GM23248 (cell line): ENCODE measurements at regions not wholly inside any gene's neighbourhood (a gene's known extent, or its start where the extent isn't known, plus 50 kb on each side); places are given as distances from the start of the nearest gene placed in this dataset.

Experiments
- DNase-seq: peaks from one replicate; pipeline ENCODE4 v3.0.0-alpha.2; 2015
- H2AFZ ChIP-seq: fragments of 200-600 bp; sonication (generic); 2 replicates; pipeline ENCODE4 v1.6.1; 2016; ENCODE audit warnings: antibody characterized with exemption
- H3F3A ChIP-seq: fragments of 200-600 bp; sonication (generic); 2 replicates; pipeline ENCODE4 v1.6.1; 2016; ENCODE audit warnings: mild to moderate bottlenecking, antibody characterized with exemption, mixed run types; ENCODE audit not compliant: insufficient read depth
- H3K27ac ChIP-seq: fragments of 200-600 bp; sonication (generic); 2 replicates; pipeline ENCODE4 v1.5.1; 2016; ENCODE audit warnings: mild to moderate bottlenecking
- H3K27me3 ChIP-seq: fragments of 200-600 bp; sonication (generic); replicated peaks from 2 replicates; pipeline ENCODE4 v1.6.1; 2016; ENCODE audit warnings: mild to moderate bottlenecking; ENCODE audit not compliant: insufficient read depth
- H3K36me3 ChIP-seq: fragments of 200-600 bp; sonication (generic); 2 replicates; pipeline ENCODE4 v1.6.1; 2016; ENCODE audit warnings: low read depth, mild to moderate bottlenecking
- H3K4me1 ChIP-seq: fragments of 200-600 bp; sonication (generic); 2 replicates; pipeline ENCODE4 v1.6.1; 2016; ENCODE audit warnings: mild to moderate bottlenecking; ENCODE audit not compliant: insufficient read depth
- H3K4me2 ChIP-seq: fragments of 200-600 bp; sonication (generic); one replicate; pipeline ENCODE4 v1.6.1; 2016; ENCODE audit warnings: mild to moderate bottlenecking; ENCODE audit not compliant: unreplicated experiment
- H3K4me3 ChIP-seq: fragments of 200-600 bp; sonication (generic); 2 replicates; pipeline ENCODE4 v1.5.1; 2016; ENCODE audit warnings: mild to moderate bottlenecking
- H3K79me2 ChIP-seq: fragments of 200-600 bp; sonication (generic); 2 replicates; pipeline ENCODE4 v1.6.1; 2016; ENCODE audit warnings: mild to moderate bottlenecking; ENCODE audit not compliant: insufficient read depth
- H3K9ac ChIP-seq: fragments of 200-600 bp; sonication (generic); 2 replicates; pipeline ENCODE4 v1.6.1; 2016; ENCODE audit warnings: mild to moderate bottlenecking
- H3K9me2 ChIP-seq: fragments of 200-600 bp; sonication (generic); 2 replicates; pipeline ENCODE4 v1.6.1; 2016; ENCODE audit warnings: mixed run types, mild to moderate bottlenecking, moderate library complexity; ENCODE audit not compliant: insufficient read depth
- H3K9me3 ChIP-seq: fragments of 200-600 bp; sonication (generic); one replicate; pipeline ENCODE4 v1.6.1; 2017; ENCODE audit warnings: low read depth
- H4K20me1 ChIP-seq: fragments of 200-600 bp; sonication (generic); 2 replicates; pipeline ENCODE4 v1.6.0; 2016; ENCODE audit not compliant: insufficient read depth
- EZH2 ChIP-seq: fragments of 200-600 bp; sonication (generic); IDR thresholded peaks from 2 replicates; pipeline ENCODE4 v1.6.1; 2018; ENCODE audit warnings: antibody characterized with exemption, mild to moderate bottlenecking; ENCODE audit not compliant: insufficient read depth, poor library complexity, severe bottlenecking
- EZH2phosphoT487 ChIP-seq: fragments of 200-600 bp; sonication (generic); IDR thresholded peaks from 2 replicates; pipeline ENCODE4 v1.6.1; 2018; ENCODE audit warnings: antibody characterized with exemption, moderate library complexity, mild to moderate bottlenecking, low read depth; ENCODE audit not compliant: insufficient read depth
- WGBS, 2 experiments: methylation state at CpG; one replicate each; pipeline ENCODE4 v1.1.6; 2015 to 2017; ENCODE audit warnings: low lambda C conversion rate in 2 of 2, low coverage in 1 of 2; ENCODE audit errors: missing lambda C conversion rate in 2 of 2; 5-methylcytosine and 5-hydroxymethylcytosine counted together
- in situ Hi-C: fragments of 300-500 bp; cut with MboI; formaldehyde crosslinking; loops from 2 replicates; pipeline ENCODE4 v1.15.0; 2020

DNA sequence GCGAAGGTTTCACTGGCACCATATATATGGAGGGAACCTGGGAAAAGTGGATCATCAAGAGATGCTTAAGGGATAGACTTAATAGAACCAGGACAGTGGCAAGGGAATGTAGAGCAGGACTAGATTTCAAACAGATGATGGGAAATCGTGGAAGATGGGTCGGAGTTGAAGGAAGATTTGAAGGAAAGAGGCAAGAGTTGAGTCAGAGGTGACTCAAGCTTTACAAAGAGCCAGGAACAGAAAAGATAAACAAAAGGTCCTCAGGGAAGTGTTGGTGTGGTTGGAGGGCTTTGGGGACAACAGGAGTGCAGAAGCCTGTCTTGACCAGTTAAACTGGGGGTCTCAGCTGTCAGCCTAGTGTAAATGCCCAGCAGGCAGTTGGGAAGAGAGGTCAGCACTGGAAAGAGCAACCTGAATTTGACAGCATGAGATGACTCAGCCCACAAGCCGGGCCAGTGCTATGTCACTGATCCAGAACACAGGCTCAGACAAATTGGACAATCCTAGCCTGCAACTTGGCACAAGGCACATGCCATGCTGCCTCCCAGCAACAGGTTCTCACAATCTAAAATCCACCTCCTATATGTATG is 230.5 kb downstream of the IDS start:
- DNase-seq: peak; percentile 42
- H3K4me2 ChIP-seq: no peak overlapping the region
- H3K27ac ChIP-seq: no peak overlapping the region
- H3K36me3 ChIP-seq: no peaks in the 10 kb centered on the region
- no peaks in the 10 kb centered on the region for H3K9me3 ChIP-seq
- H3K27me3 ChIP-seq: no peaks in the 10 kb centered on the region
- no peak overlapping the region for H3K4me3 ChIP-seq
- H3K9ac ChIP-seq: no peak overlapping the region
- in situ Hi-C loops: no loop called here
- no peaks in the 10 kb centered on the region for H3K9me2 ChIP-seq
- no peaks in the 10 kb centered on the region for H3F3A ChIP-seq
- H2AFZ ChIP-seq: no peak overlapping the region
- H3K4me1 ChIP-seq: no peaks in the 10 kb centered on the region
- no peaks in the 10 kb centered on the region for H3K79me2 ChIP-seq
- WGBS, 2 experiments: 23 to 26% methylated on average over 4 of the region's 4 CpGs
- H4K20me1 ChIP-seq: no peaks in the 10 kb centered on the region
- TF ChIP-seq EZH2phosphoT487 (no peak), EZH2 (no peak)

DNA sequence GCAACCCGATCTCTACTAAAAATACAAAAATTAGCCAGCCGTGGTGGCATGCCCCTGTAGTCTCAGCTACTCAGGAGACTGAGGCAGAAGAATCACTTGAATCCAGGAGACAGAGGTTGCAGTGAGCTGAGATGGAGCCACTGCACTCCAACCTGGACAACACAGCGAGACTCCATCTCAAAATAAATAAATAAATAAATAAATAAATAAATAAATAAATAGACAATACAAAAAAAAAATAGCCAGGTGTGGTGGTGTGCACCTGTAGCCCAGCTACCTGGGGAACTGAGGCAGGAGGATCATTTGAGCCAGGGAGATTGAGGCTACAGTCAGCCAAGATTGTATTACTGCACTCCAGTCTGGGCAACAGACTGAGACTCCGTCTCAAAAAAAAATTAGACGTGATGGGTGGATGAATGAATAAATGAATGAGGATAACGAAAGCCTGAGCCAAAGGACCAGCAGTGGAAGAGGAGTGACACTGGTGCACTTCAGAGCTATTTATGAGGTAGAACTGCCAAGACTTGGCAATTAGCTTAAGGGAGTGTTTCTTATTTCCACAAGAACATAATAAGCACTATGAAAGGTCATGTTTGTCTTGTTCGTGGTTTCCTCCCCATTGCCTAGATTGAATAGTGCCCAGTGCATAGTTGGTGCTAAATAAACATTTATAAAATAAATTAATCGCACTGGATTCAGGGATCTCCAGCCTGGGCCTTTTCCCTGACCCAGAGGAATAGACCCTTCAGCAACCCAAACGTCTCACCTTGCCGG is 232.2 kb downstream of the IDS start:
- Histone ChIP-seq H3K4me3 (no peak overlapping the region), H3K79me2 (no peaks in the 10 kb centered on the region), H3K9ac (no peak overlapping the region), H3K9me2 (no peaks in the 10 kb centered on the region), H3K27me3 (no peaks in the 10 kb centered on the region), H3K27ac (no peak overlapping the region), H2AFZ (no peak overlapping the region), H3K9me3 (no peaks in the 10 kb centered on the region), H3K36me3 (no peaks in the 10 kb centered on the region), H3K4me1 (no peaks in the 10 kb centered on the region), H4K20me1 (no peaks in the 10 kb centered on the region), H3F3A (no peaks in the 10 kb centered on the region), H3K4me2 (no peak overlapping the region)
- DNase-seq: no peak
- 45 to 50% methylated on average over 9 to 10 of the region's 10 CpGs for WGBS, 2 experiments
- TF ChIP-seq EZH2 (no peak), EZH2phosphoT487 (no peak)
- in situ Hi-C loops: no loop called here

DNA sequence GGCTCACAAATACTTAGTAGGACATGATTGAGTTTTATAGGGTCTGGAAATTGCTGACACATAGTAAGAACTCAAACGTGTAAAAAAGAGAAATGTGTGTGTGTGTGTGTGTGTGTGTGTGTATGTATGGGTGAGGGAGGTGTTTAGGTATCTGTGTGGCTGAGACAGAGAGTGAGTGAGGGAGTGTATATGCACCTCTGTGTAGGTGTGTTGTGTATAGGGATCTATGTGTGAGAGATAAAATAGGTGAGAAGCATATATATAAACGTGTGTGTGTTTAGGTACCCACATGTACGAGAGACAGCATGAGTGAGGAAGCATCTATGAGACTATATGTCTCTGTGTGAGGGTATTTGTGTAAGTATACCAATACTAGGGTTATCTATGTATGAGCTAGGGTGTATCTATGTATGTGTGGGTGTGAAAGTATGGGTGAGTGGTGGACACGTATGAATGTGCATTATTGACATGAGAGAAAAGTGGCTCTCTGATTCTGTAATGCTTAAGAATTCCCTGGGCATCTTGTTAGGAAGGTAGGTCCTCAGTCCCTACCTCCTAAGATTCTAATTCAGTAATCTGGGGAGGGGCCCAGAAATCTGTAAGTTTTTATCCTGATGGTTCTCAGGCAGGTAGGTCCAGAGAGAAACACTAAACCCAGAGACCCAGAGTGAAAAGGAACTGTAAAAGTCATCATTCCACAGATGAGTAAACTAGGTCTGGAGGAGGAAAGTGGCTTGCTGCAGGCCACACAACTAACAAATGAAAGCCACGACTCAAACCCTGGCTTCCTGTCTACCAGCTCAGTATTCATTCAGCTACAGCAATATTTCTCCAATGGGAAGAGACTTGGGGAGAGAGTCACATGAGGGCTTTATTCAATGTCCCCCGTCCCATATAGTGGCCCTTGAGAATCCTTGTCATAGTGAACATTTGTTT is 237.0 kb downstream of the IDS start:
- no peaks in the 10 kb centered on the region for H3K27me3 ChIP-seq
- TF ChIP-seq EZH2 (no peak), EZH2phosphoT487 (no peak)
- no peak overlapping the region for H3K4me3 ChIP-seq
- H3K9me3 ChIP-seq: no peaks in the 10 kb centered on the region
- H3K36me3 ChIP-seq: no peaks in the 10 kb centered on the region
- H3K27ac ChIP-seq: no peak overlapping the region
- no peaks in the 10 kb centered on the region for H3K79me2 ChIP-seq
- H3K4me2 ChIP-seq: no peak overlapping the region
- no peak for DNase-seq
- H3K9ac ChIP-seq: no peak overlapping the region
- H2AFZ ChIP-seq: no peak overlapping the region
- in situ Hi-C loops: no loop called here
- 45 to 46% methylated on average over 6 of the region's 6 CpGs for WGBS, 2 experiments
- H3K4me1 ChIP-seq: no peaks in the 10 kb centered on the region
- no peaks in the 10 kb centered on the region for H3K9me2 ChIP-seq
- no peaks in the 10 kb centered on the region for H3F3A ChIP-seq
- H4K20me1 ChIP-seq: no peaks in the 10 kb centered on the region

DNA sequence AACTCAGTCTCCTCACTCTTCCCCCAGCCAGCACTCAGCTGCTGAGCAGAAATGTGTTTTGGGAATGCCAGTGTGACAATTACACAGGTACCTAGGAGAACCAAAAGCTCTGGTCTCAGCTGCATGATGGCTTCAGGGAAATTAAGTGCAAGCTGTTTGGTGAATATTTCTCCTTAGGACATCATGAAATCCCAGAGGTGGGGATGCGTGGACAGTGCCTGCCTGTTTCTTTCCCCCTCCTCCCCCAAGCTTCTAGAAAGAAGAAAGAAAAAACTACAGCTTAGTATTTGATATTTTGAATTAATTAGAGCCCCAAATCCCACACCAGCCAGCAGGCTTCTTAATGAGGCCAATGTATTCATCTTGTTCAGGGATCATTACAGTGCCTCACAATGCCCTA is 243.0 kb downstream of the IDS start:
- Histone ChIP-seq H3K9me3 (no peaks in the 10 kb centered on the region), H3F3A (no peaks in the 10 kb centered on the region), H3K27ac (no peak overlapping the region), H3K4me2 (no peak overlapping the region), H3K9ac (no peak overlapping the region), H3K4me3 (no peak overlapping the region), H3K36me3 (no peaks in the 10 kb centered on the region), H3K27me3 (no peaks in the 10 kb centered on the region), H3K79me2 (no peaks in the 10 kb centered on the region), H2AFZ (no peak overlapping the region), H3K9me2 (no peaks in the 10 kb centered on the region), H3K4me1 (no peaks in the 10 kb centered on the region), H4K20me1 (no peaks in the 10 kb centered on the region)
- no peak for TF ChIP-seq EZH2phosphoT487
- no peak for TF ChIP-seq EZH2
- 56 to 67% methylated on average over 1 of the region's 1 CpG for WGBS, 2 experiments
- in situ Hi-C loops: no loop called here
- no peak for DNase-seq
